ENCODE measurements at regions not wholly inside any gene's neighbourhood (a gene's known extent, or its start where the extent isn't known, plus 50 kb on each side); places are given as distances from the start of the nearest gene placed in this dataset.

- Histone ChIP-seq H3K79me2 (no peaks in the 10 kb centered on the region), H3K36me3 (ENCODE audit: control insufficient read depth, insufficient read depth, low read length) (no peaks in the 10 kb centered on the region), H3K4me1 (no peaks in the 10 kb centered on the region), H3K9me3 (ENCODE audit: control insufficient read depth, low read length) (no peaks in the 10 kb centered on the region), H2AFZ (no peak overlapping the region), H3K9ac (no peak overlapping the region), H3K27ac (no peak overlapping the region), H3K27me3 (ENCODE audit: control insufficient read depth, insufficient read depth, low read length) (no peaks in the 10 kb centered on the region), H3K4me3 (ENCODE audit: low read depth, low read length) (no peak overlapping the region), H3K4me2 (ENCODE audit: low read length) (no peak overlapping the region)
- no peak for TF ChIP-seq CTCF (IDR thresholded peaks at IDR 0.05)
Observed at GRCh38 chr1:4970532-4970931, 316.1 kb downstream of the AJAP1 start.

GRCh38 chr1:4969556-4970129 lies 315.2 kb downstream of the AJAP1 start:
- no peak overlapping the region for H3K4me3 ChIP-seq (ENCODE audit: low read depth, low read length)

GRCh38 chr1:4965346-4966075 lies 311.1 kb downstream of the AJAP1 start:
- no peak for TF ChIP-seq CTCF (IDR thresholded peaks at IDR 0.05)
- Histone ChIP-seq H3K4me2 (ENCODE audit: low read length) (no peak overlapping the region), H3K9ac (no peak overlapping the region), H3K27ac (no peak overlapping the region), H2AFZ (no peak overlapping the region), H3K4me3 (ENCODE audit: low read depth, low read length) (no peak overlapping the region), H3K36me3 (ENCODE audit: control insufficient read depth, insufficient read depth, low read length) (no peaks in the 10 kb centered on the region), H3K27me3 (ENCODE audit: control insufficient read depth, insufficient read depth, low read length) (no peaks in the 10 kb centered on the region), H3K79me2 (no peaks in the 10 kb centered on the region), H3K4me1 (no peaks in the 10 kb centered on the region), H3K9me3 (ENCODE audit: control insufficient read depth, low read length) (no peaks in the 10 kb centered on the region)

More at GRCh38 chr1:4969556-4970129, 315.2 kb downstream of the AJAP1 start:
- H3K27me3 ChIP-seq (ENCODE audit: control insufficient read depth, insufficient read depth, low read length) = no peaks in the 10 kb centered on the region
- H3K9ac ChIP-seq = no peak overlapping the region
- no peak for TF ChIP-seq CTCF (IDR thresholded peaks at IDR 0.05)
- H3K79me2 ChIP-seq = no peaks in the 10 kb centered on the region
- H3K4me2 ChIP-seq (ENCODE audit: low read length) = no peak overlapping the region
- no peak overlapping the region for H2AFZ ChIP-seq
- H3K4me1 ChIP-seq = no peaks in the 10 kb centered on the region
- no peak overlapping the region for H3K27ac ChIP-seq
- no peaks in the 10 kb centered on the region for H3K36me3 ChIP-seq (ENCODE audit: control insufficient read depth, insufficient read depth, low read length)
- H3K9me3 ChIP-seq (ENCODE audit: control insufficient read depth, low read length) = no peaks in the 10 kb centered on the region

- Histone ChIP-seq H3K4me1 (no peaks in the 10 kb centered on the region), H3K4me2 (ENCODE audit: low read length) (no peak overlapping the region), H2AFZ (no peak overlapping the region), H3K4me3 (ENCODE audit: low read depth, low read length) (no peak overlapping the region), H3K9ac (no peak overlapping the region), H3K27me3 (ENCODE audit: control insufficient read depth, insufficient read depth, low read length) (no peaks in the 10 kb centered on the region), H3K79me2 (no peaks in the 10 kb centered on the region), H3K36me3 (ENCODE audit: control insufficient read depth, insufficient read depth, low read length) (no peaks in the 10 kb centered on the region), H3K9me3 (ENCODE audit: control insufficient read depth, low read length) (no peaks in the 10 kb centered on the region), H3K27ac (no peak overlapping the region)
- TF ChIP-seq CTCF (IDR thresholded peaks at IDR 0.05) = no peak
Observed at GRCh38 chr1:4964634-4965345, 310.4 kb downstream of the AJAP1 start.
